Osteocyte (in vitro differentiated cells): ENCODE measurements at regions not wholly inside any gene's neighbourhood (a gene's known extent, or its start where the extent isn't known, plus 50 kb on each side); places are given as distances from the start of the nearest gene placed in this dataset.

Source experiments
- DNase-seq: peaks from one replicate; pipeline ENCODE4 v3.0.0; 2021; ENCODE audit warnings: mixed read lengths; ENCODE audit not compliant: unreplicated experiment; ENCODE audit errors: extremely low spot score
- H3K27ac Mint-ChIP-seq: one replicate; pipeline ENCODE4 v1.8.0; 2021; ENCODE audit warnings: mild to moderate bottlenecking, mixed read lengths; ENCODE audit not compliant: unreplicated experiment
- H3K27me3 Mint-ChIP-seq: one replicate; pipeline ENCODE4 v1.8.0; 2021; ENCODE audit warnings: mixed read lengths; ENCODE audit not compliant: unreplicated experiment
- H3K36me3 Mint-ChIP-seq: one replicate; pipeline ENCODE4 v1.8.0; 2021; ENCODE audit warnings: mixed read lengths; ENCODE audit not compliant: unreplicated experiment
- H3K4me1 Mint-ChIP-seq: one replicate; pipeline ENCODE4 v1.8.0; 2021; ENCODE audit warnings: mixed read lengths; ENCODE audit not compliant: unreplicated experiment
- H3K4me3 Mint-ChIP-seq: one replicate; pipeline ENCODE4 v1.8.0; 2021; ENCODE audit warnings: mild to moderate bottlenecking, moderate library complexity, mixed read lengths; ENCODE audit not compliant: unreplicated experiment
- H3K9me3 Mint-ChIP-seq: one replicate; pipeline ENCODE4 v1.8.0; 2021; ENCODE audit warnings: mixed read lengths; ENCODE audit not compliant: unreplicated experiment
- TF ChIP-seq, protein P1 (sequence below): fragments of 200-600 bp; sonication (generic); IDR thresholded peaks from 2 replicates; pipeline ENCODE4 v1.5.0; 2021; ENCODE audit warnings: antibody characterized with exemption, mild to moderate bottlenecking, moderate library complexity

DNA sequence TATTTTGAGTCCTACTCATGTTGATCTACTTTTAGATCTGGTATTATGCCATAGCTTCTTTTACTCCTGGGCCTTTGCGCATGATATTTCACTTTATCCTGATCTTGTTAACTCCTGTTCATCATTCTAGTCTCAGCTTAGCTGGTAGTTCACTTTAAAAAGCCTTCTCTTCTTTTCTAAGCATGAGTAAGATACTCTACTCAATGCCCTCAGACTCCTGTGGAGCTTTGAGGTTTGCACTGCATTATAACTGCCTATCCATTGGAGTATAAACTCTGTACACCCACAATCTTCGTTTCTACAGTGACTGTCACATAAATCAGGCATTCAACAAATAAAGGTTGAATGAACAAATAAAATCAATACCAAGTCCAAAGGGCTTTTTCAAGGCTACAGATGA lies 357.9 kb upstream of the KCNH8 start:
- H3K27me3 Mint-ChIP-seq, result no peaks in the 10 kb centered on the region
- H3K27ac Mint-ChIP-seq, result no peak overlapping the region
- no peak for DNase-seq
- no peak overlapping the region for H3K4me3 Mint-ChIP-seq
- H3K4me1 Mint-ChIP-seq, result no peaks in the 10 kb centered on the region
- TF ChIP-seq, protein P1, sequence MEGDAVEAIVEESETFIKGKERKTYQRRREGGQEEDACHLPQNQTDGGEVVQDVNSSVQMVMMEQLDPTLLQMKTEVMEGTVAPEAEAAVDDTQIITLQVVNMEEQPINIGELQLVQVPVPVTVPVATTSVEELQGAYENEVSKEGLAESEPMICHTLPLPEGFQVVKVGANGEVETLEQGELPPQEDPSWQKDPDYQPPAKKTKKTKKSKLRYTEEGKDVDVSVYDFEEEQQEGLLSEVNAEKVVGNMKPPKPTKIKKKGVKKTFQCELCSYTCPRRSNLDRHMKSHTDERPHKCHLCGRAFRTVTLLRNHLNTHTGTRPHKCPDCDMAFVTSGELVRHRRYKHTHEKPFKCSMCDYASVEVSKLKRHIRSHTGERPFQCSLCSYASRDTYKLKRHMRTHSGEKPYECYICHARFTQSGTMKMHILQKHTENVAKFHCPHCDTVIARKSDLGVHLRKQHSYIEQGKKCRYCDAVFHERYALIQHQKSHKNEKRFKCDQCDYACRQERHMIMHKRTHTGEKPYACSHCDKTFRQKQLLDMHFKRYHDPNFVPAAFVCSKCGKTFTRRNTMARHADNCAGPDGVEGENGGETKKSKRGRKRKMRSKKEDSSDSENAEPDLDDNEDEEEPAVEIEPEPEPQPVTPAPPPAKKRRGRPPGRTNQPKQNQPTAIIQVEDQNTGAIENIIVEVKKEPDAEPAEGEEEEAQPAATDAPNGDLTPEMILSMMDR, result no peak
- H3K36me3 Mint-ChIP-seq, result no peaks in the 10 kb centered on the region
- H3K9me3 Mint-ChIP-seq, result no peaks in the 10 kb centered on the region

DNA sequence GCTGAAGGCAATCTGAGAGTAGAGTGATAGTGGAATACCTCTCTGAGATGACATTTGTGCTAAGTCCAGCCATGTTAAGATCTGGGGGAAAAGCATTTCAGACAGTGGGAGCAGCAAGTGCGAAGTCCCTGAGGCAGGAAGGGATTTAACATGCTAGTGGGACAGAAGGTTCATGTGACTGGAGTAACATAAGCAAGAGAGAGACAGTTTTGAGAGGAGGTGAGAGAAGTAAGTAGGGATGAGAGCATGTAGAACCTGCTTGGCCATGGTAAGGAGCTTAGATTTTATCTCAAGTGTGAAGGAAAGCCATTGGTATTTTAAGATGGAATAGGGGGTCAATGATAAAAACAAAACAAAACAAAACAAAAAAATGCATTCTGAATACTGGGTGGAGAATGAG lies 358.6 kb upstream of the KCNH8 start:
- H3K27ac Mint-ChIP-seq, result no peak overlapping the region
- no peaks in the 10 kb centered on the region for H3K36me3 Mint-ChIP-seq
- TF ChIP-seq, protein P1, result no peak

DNA sequence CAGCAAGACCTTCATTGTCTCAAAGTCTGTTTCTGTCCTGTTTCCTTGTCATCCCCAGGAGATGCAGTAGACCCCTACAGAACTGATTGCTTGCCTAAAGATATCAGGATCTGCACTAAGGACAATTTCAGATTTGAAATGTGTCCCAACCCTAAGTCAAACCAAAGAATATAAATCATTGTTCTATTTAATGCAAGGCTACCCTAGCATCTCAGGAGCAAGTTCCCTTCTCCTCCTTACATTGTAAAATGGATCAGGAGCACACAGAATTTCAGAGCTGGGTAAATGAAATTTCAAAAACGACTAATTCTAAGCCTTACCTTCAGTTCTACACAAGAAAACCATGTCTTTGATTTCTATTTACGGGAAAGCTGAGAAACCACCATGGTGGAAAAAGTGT lies 360.9 kb upstream of the KCNH8 start:
- H3K4me3 Mint-ChIP-seq, result no peak overlapping the region
- no peaks in the 10 kb centered on the region for H3K4me1 Mint-ChIP-seq
- no peak overlapping the region for H3K27ac Mint-ChIP-seq
- no peak for DNase-seq
- no peaks in the 10 kb centered on the region for H3K9me3 Mint-ChIP-seq
- H3K27me3 Mint-ChIP-seq, result no peaks in the 10 kb centered on the region
- TF ChIP-seq, protein P1, result no peak
- H3K36me3 Mint-ChIP-seq, result no peaks in the 10 kb centered on the region

More for the DNA sequence above, 358.6 kb upstream of the KCNH8 start:
- DNase-seq, result no peak
- Mint-ChIP-seq H3K4me3 (no peak overlapping the region), H3K9me3 (no peaks in the 10 kb centered on the region), H3K27me3 (no peaks in the 10 kb centered on the region), H3K4me1 (no peaks in the 10 kb centered on the region)

DNA sequence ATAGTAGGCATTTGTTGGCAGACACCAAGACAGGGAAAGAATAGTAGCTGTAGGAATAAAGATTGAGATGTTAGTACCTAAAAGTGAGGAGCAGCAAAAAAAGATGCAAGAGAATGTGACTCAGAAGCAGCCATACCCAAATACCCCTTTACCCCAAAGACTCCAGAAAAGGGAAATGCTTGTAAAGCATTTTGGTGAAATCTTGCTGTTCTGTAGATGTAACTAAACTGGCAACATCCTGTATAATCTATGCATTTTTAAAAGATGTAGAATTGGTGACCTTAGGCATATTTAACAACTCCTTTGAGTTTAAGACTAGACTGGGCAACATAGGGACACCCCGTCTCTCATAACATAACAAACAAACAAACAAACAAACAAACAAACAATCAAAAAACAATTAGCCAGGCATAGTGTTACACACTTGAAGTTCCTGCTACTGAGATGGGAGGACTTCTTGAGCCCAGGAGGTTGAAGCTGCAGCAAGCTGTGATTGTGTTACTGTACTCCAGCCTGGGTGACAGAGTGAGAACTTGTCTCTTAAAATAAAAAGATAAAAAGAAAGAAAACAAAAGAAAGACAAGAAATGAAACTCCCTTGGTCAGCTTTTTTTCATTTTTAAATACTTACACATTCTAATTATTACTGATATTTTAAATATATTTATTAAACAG lies 361.5 kb upstream of the KCNH8 start:
- no peaks in the 10 kb centered on the region for H3K36me3 Mint-ChIP-seq
- TF ChIP-seq, protein P1, result no peak
- H3K4me1 Mint-ChIP-seq, result no peaks in the 10 kb centered on the region
- no peaks in the 10 kb centered on the region for H3K27me3 Mint-ChIP-seq
- no peaks in the 10 kb centered on the region for H3K9me3 Mint-ChIP-seq
- DNase-seq, result no peak
- H3K27ac Mint-ChIP-seq, result no peak overlapping the region
- no peak overlapping the region for H3K4me3 Mint-ChIP-seq

DNA sequence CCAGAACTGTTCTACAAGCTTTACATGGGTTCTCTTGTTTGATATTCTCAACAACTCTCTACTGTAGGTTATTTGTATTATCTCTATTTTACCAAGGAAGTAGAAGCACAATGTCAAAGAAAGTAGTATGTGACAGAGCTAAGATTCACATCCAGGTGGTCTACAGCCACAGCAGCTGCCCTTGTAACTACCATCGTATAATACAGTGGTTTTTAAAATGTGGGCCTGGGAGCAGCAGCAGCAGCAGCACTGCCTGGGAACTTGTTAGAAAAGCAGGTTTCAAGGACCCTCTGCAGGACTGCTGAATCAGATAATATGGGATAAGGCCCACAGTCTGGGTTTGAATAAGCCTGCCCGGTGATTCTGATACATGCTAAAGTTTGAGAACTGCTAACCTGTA lies 357.1 kb upstream of the SATB1 start:
- no peak for DNase-seq
- Mint-ChIP-seq H3K4me3 (no peak overlapping the region), H3K27me3 (peaks cover 7% of the 10 kb centered on the region), H3K9me3 (no peaks in the 10 kb centered on the region), H3K36me3 (no peaks in the 10 kb centered on the region), H3K4me1 (no peaks in the 10 kb centered on the region), H3K27ac (no peak overlapping the region)
- TF ChIP-seq, protein P1, result no peak
